SK-N-SH treated with all-trans-retinoic acid at 6 μM for 48 hours (cell line): ENCODE measurements at regions not wholly inside any gene's neighbourhood (a gene's known extent, or its start where the extent isn't known, plus 50 kb on each side); places are given as distances from the start of the nearest gene placed in this dataset.

ENCODE experiments used
- ATAC-seq: fragments of 200-7000 bp; cut with Tn5 transposase; 3 replicates; pipeline ENCODE4 v1.9.1; 2020; ENCODE audit warnings: mild to moderate bottlenecking, moderate library complexity
- ARNTL ChIP-seq: fragments of 450-650 bp; formaldehyde crosslinking; IDR thresholded peaks from 2 replicates; pipeline ENCODE4 v1.5.0; 2020; ENCODE audit warnings: low read depth, mild to moderate bottlenecking, moderate library complexity, borderline replicate concordance
- BACH2 ChIP-seq: fragments of 250-450 bp; sonication (Bioruptor Pico); IDR thresholded peaks from 2 replicates; pipeline ENCODE4 v1.9.0; 2021; ENCODE audit warnings: mild to moderate bottlenecking, borderline replicate concordance
- CSDC2 ChIP-seq: fragments of 250-450 bp; sonication (Bioruptor Pico); IDR thresholded peaks from 2 replicates; pipeline ENCODE4 v1.5.0; 2020; ENCODE audit warnings: mild to moderate bottlenecking, moderate library complexity
- CSRNP3 ChIP-seq: fragments of 250-450 bp; sonication (Bioruptor Pico); IDR thresholded peaks from 2 replicates; pipeline ENCODE4 v1.5.1; 2021; ENCODE audit warnings: mild to moderate bottlenecking, moderate library complexity
- ESRRG ChIP-seq: fragments of 250-450 bp; sonication (Bioruptor Pico); IDR thresholded peaks from 2 replicates; pipeline ENCODE4 v1.6.1; 2021; ENCODE audit warnings: mild to moderate bottlenecking
- GLIS3 ChIP-seq: fragments of 250-450 bp; sonication (Bioruptor Pico); IDR thresholded peaks from 2 replicates; pipeline ENCODE4 v1.5.0; 2020; ENCODE audit warnings: mild to moderate bottlenecking, moderate library complexity
- OSR1 ChIP-seq: fragments of 250-450 bp; sonication (Bioruptor Pico); IDR thresholded peaks from 2 replicates; pipeline ENCODE4 v1.8.0; 2022; ENCODE audit warnings: moderate library complexity, mild to moderate bottlenecking, inconsistent platforms
- PPARA ChIP-seq: fragments of 250-450 bp; sonication (Bioruptor Pico); IDR thresholded peaks from 2 replicates; pipeline ENCODE4 v1.5.0; 2020; ENCODE audit warnings: mild to moderate bottlenecking, borderline replicate concordance
- RARB ChIP-seq: fragments of 250-450 bp; sonication (Bioruptor Pico); IDR thresholded peaks from 2 replicates; pipeline ENCODE4 v1.8.0; 2021; ENCODE audit warnings: mild to moderate bottlenecking, moderate library complexity
- TCF4 ChIP-seq: fragments of 250-450 bp; sonication (Bioruptor Pico); IDR thresholded peaks from 2 replicates; pipeline ENCODE4 v1.8.0; 2021; ENCODE audit warnings: mild to moderate bottlenecking, moderate library complexity, borderline replicate concordance
- TOX ChIP-seq: fragments of 250-450 bp; sonication (Bioruptor Pico); IDR thresholded peaks from 2 replicates; pipeline ENCODE4 v1.8.0; 2021; ENCODE audit warnings: mild to moderate bottlenecking, moderate library complexity, borderline replicate concordance
- TSHZ2 ChIP-seq: fragments of 250-450 bp; sonication (Bioruptor Pico); IDR thresholded peaks from 2 replicates; pipeline ENCODE4 v1.5.0; 2020; ENCODE audit warnings: mild to moderate bottlenecking, moderate library complexity
- ZC3H10 ChIP-seq: fragments of 250-450 bp; sonication (Bioruptor Pico); IDR thresholded peaks from 2 replicates; pipeline ENCODE4 v1.5.1; 2021; ENCODE audit warnings: mild to moderate bottlenecking, moderate library complexity
- ZFP3 ChIP-seq: fragments of 250-450 bp; sonication (Bioruptor Pico); IDR thresholded peaks from 2 replicates; pipeline ENCODE4 v1.5.0; 2020; ENCODE audit warnings: mild to moderate bottlenecking, moderate library complexity
- ZFP30 ChIP-seq: fragments of 450-650 bp; formaldehyde crosslinking; IDR thresholded peaks from 2 replicates; pipeline ENCODE4 v1.5.0; 2022; ENCODE audit warnings: mild to moderate bottlenecking, moderate library complexity
- ZNF8 ChIP-seq: fragments of 450-650 bp; formaldehyde crosslinking; IDR thresholded peaks from 2 replicates; pipeline ENCODE4 v1.5.0; 2020; ENCODE audit warnings: mild to moderate bottlenecking, moderate library complexity
- TF ChIP-seq, protein P1 (sequence below): fragments of 250-450 bp; sonication (Bioruptor Pico); IDR thresholded peaks from 2 replicates; pipeline ENCODE4 v1.8.0; 2021; ENCODE audit warnings: low read depth, mild to moderate bottlenecking, moderate library complexity, borderline replicate concordance
- TF ChIP-seq, protein P2 (sequence below): fragments of 250-450 bp; sonication (Bioruptor Pico); IDR thresholded peaks from 2 replicates; pipeline ENCODE4 v1.8.0; 2020; ENCODE audit warnings: mild to moderate bottlenecking, moderate library complexity, borderline replicate concordance

GRCh38 chr21:22791986-22792560, 1793.9 kb downstream of the NCAM2 start:
- TF ChIP-seq CSDC2 (CRISPR knock-in tag) (no peak), GLIS3 (CRISPR knock-in tag) (no peak), RARB (CRISPR knock-in tag) (no peak), BACH2 (CRISPR knock-in tag) (no peak), PPARA (CRISPR knock-in tag) (no peak), TOX (no peak), TSHZ2 (CRISPR knock-in tag) (no peak), CSRNP3 (no peak), ZC3H10 (no peak), ESRRG (CRISPR knock-in tag) (no peak), ZNF8 (CRISPR knock-in tag) (no peak)
- TF ChIP-seq, protein P1, sequence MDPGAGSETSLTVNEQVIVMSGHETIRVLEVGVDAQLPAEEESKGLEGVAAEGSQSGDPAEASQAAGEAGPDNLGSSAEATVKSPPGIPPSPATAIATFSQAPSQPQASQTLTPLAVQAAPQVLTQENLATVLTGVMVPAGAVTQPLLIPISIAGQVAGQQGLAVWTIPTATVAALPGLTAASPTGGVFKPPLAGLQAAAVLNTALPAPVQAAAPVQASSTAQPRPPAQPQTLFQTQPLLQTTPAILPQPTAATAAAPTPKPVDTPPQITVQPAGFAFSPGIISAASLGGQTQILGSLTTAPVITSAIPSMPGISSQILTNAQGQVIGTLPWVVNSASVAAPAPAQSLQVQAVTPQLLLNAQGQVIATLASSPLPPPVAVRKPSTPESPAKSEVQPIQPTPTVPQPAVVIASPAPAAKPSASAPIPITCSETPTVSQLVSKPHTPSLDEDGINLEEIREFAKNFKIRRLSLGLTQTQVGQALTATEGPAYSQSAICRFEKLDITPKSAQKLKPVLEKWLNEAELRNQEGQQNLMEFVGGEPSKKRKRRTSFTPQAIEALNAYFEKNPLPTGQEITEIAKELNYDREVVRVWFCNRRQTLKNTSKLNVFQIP = no peak

GRCh38 chr21:22795091-22795490, 1796.9 kb downstream of the NCAM2 start:
- TF ChIP-seq ZC3H10 (no peak), ZFP30 (no peak), ESRRG (CRISPR knock-in tag) (no peak), TCF4 (CRISPR knock-in tag) (no peak), RARB (CRISPR knock-in tag) (no peak), OSR1 (CRISPR knock-in tag) (no peak), CSRNP3 (no peak), TSHZ2 (CRISPR knock-in tag) (no peak), ARNTL (CRISPR knock-in tag) (no peak), BACH2 (CRISPR knock-in tag) (no peak)
- ATAC-seq = no peak

More at GRCh38 chr21:22791986-22792560, 1793.9 kb downstream of the NCAM2 start:
- ATAC-seq = 0 out of 3 replicates have a peak, but pooled peaks have one; percentile 41

GRCh38 chr21:22795644-22796043, 1797.4 kb downstream of the NCAM2 start:
- ATAC-seq = no peak
- no peak for TF ChIP-seq PPARA (CRISPR knock-in tag)
- TF ChIP-seq ESRRG (CRISPR knock-in tag) = no peak
- TF ChIP-seq, protein P2, sequence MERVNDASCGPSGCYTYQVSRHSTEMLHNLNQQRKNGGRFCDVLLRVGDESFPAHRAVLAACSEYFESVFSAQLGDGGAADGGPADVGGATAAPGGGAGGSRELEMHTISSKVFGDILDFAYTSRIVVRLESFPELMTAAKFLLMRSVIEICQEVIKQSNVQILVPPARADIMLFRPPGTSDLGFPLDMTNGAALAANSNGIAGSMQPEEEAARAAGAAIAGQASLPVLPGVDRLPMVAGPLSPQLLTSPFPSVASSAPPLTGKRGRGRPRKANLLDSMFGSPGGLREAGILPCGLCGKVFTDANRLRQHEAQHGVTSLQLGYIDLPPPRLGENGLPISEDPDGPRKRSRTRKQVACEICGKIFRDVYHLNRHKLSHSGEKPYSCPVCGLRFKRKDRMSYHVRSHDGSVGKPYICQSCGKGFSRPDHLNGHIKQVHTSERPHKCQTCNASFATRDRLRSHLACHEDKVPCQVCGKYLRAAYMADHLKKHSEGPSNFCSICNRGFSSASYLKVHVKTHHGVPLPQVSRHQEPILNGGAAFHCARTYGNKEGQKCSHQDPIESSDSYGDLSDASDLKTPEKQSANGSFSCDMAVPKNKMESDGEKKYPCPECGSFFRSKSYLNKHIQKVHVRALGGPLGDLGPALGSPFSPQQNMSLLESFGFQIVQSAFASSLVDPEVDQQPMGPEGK (CRISPR knock-in tag) = no peak
- no peak for TF ChIP-seq TOX
- TF ChIP-seq, protein P1 = no peak
- no peak for TF ChIP-seq ZFP3 (CRISPR knock-in tag)
- no peak for TF ChIP-seq CSDC2 (CRISPR knock-in tag)
- no peak for TF ChIP-seq TSHZ2 (CRISPR knock-in tag)
- no peak for TF ChIP-seq BACH2 (CRISPR knock-in tag)
